ENCODE measurements at regions not wholly inside any gene's neighbourhood (a gene's known extent, or its start where the extent isn't known, plus 50 kb on each side); places are given as distances from the start of the nearest gene placed in this dataset.

DNA sequence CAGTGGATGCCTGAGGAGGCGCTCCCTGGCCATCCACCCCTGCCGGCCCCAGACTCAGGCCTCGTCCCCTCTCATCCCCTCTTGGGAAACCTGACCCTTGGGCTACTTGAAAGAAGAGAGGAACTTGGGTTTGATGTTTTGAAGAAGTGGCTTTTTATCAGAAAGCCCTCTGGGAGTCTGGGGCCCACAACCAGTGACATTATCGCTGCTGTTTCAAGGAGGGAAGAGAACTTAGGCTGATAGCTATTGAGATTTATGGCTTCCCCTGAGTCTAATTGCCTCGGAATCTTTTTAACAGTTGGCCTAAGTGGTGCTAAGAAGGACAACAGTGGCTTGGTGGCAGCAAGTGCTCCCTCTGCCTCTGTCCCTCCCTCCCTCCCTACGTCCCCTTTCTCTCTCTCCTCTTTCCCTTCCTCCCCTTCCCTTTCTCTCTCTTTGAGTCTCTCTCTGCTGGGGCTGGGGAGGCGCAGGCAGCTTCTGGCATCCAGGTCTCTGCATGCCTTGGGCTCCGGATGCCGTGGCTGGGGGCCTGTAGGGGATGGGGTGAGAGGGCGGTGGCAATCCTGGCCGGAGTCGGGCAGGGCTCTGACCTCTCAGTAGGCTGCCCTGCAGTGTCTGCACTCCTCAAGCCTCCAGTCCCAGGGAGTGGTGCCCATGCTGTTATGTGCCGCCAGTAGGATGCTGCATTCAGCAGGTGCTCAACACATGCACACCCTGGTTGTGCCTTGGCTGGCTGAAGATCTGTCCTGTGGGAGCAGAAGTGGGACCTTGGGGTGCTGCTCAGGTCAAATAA, 49.6 kb upstream of the RXRA start:
- DNase-seq (ENCODE audit: low read depth, low spot score): no peak
- in situ Hi-C loops (cut with HindIII; ENCODE audit: low sequenced_read_pairs): no loop called here
- TF ChIP-seq, protein P1, sequence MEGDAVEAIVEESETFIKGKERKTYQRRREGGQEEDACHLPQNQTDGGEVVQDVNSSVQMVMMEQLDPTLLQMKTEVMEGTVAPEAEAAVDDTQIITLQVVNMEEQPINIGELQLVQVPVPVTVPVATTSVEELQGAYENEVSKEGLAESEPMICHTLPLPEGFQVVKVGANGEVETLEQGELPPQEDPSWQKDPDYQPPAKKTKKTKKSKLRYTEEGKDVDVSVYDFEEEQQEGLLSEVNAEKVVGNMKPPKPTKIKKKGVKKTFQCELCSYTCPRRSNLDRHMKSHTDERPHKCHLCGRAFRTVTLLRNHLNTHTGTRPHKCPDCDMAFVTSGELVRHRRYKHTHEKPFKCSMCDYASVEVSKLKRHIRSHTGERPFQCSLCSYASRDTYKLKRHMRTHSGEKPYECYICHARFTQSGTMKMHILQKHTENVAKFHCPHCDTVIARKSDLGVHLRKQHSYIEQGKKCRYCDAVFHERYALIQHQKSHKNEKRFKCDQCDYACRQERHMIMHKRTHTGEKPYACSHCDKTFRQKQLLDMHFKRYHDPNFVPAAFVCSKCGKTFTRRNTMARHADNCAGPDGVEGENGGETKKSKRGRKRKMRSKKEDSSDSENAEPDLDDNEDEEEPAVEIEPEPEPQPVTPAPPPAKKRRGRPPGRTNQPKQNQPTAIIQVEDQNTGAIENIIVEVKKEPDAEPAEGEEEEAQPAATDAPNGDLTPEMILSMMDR (IDR thresholded peaks at IDR 0.05; ENCODE audit: low read depth, low read length): no peak
- H3K4me3 ChIP-seq (ENCODE audit: low read depth, low read length): no peak overlapping the region
